A673 (cell line): ENCODE measurements at regions not wholly inside any gene's neighbourhood (a gene's known extent, or its start where the extent isn't known, plus 50 kb on each side); places are given as distances from the start of the nearest gene placed in this dataset.
A peak's percentile ranks its signal among the peaks of the same experiment; 100 is the strongest.

Experiments
- BruUV-seq: library from RNA; stranded (reverse); fragments of 400-500 nt; replicated peaks from 2 replicates; lab custom pipeline; 2021; lab: Mats Ljungman, UMichigan
- CTCF ChIA-PET: fragments of 300-600 bp; sonication (Branson Sonifier 250); formaldehyde crosslinking; loops from one replicate; lab custom pipeline; 2022; ENCODE audit warnings: antibody characterized with exemption; lab: Charles Lee
- POLR2A ChIA-PET: fragments of 300-600 bp; sonication (Branson Sonifier 250); formaldehyde crosslinking; loops from one replicate; lab custom pipeline; 2022; ENCODE audit warnings: antibody characterized with exemption; ENCODE audit not compliant: low non-redundant PET; lab: Charles Lee
- DNase-seq: peaks from one replicate; pipeline ENCODE4 v3.0.0-alpha.2; 2015; ENCODE audit warnings: low spot score
- H3K27ac ChIP-seq: fragments of 200-600 bp; sonication (generic); 2 replicates; pipeline ENCODE4 v1.5.1; 2016; ENCODE audit warnings: mixed run types, low read depth, mild to moderate bottlenecking, mixed read lengths, antibody characterized with exemption, low read length; ENCODE audit not compliant: poor library complexity, severe bottlenecking
- H3K27me3 ChIP-seq: fragments of 200-600 bp; sonication (generic); replicated peaks from 2 replicates; pipeline ENCODE4 v1.6.1; 2017; ENCODE audit warnings: mixed run types, low read depth, mild to moderate bottlenecking, mixed read lengths, antibody characterized with exemption, low read length; ENCODE audit not compliant: insufficient read depth, poor library complexity
- H3K36me3 ChIP-seq: fragments of 200-600 bp; sonication (generic); 2 replicates; pipeline ENCODE4 v1.6.1; 2016; ENCODE audit warnings: mixed run types, mild to moderate bottlenecking, mixed read lengths, antibody characterized with exemption, low read length; ENCODE audit not compliant: insufficient read depth, poor library complexity, severe bottlenecking
- H3K4me1 ChIP-seq: fragments of 200-600 bp; sonication (generic); 2 replicates; pipeline ENCODE4 v1.6.1; 2017; ENCODE audit warnings: mixed run types, mild to moderate bottlenecking, mixed read lengths, antibody characterized with exemption, low read length; ENCODE audit not compliant: insufficient read depth, poor library complexity, severe bottlenecking
- H3K4me3 ChIP-seq: fragments of 200-600 bp; sonication (generic); 2 replicates; pipeline ENCODE4 v1.5.1; 2016; ENCODE audit warnings: low read depth, mixed run types, mild to moderate bottlenecking, mixed read lengths, low read length; ENCODE audit not compliant: poor library complexity, severe bottlenecking
- H3K9me3 ChIP-seq: fragments of 200-600 bp; sonication (generic); 2 replicates; pipeline ENCODE4 v1.6.1; 2016; ENCODE audit warnings: mixed run types, low read depth, mild to moderate bottlenecking, mixed read lengths, antibody characterized with exemption, low read length; ENCODE audit not compliant: poor library complexity, severe bottlenecking
- CTCF ChIP-seq: fragments of 300-800, 200-600 bp; sonication (generic); conservative IDR thresholded peaks from 2 replicates; pipeline ENCODE4 v1.5.1; 2017; ENCODE audit warnings: low read depth, mild to moderate bottlenecking, antibody characterized with exemption, low read length, moderate library complexity, mixed read lengths
- EZH2 ChIP-seq: fragments of 200-600 bp; sonication (generic); IDR thresholded peaks from 2 replicates; pipeline ENCODE4 v1.6.1; 2017; ENCODE audit warnings: borderline replicate concordance, low read depth, mild to moderate bottlenecking, mixed read lengths, antibody characterized with exemption, low read length; ENCODE audit not compliant: poor library complexity, severe bottlenecking
- intact Hi-C: fragments of 100-400 bp; cut with micrococcal nuclease; formaldehyde crosslinking; loops from one replicate; pipeline ENCODE4 v1.10.0; 2022; ENCODE audit not compliant: unreplicated experiment

- ChIA-PET POLR2A (no interaction called here), CTCF (no interaction called here)
- H3K4me1 ChIP-seq = no peaks in the 10 kb centered on the region
- DNase-seq = no peak
- intact Hi-C loops = no loop called here
- TF ChIP-seq EZH2 = no peak
- TF ChIP-seq CTCF = no peak
- H3K27ac ChIP-seq = no peak overlapping the region
- no TSS peak for BruUV-seq
- no peak overlapping the region for H3K4me3 ChIP-seq
- H3K9me3 ChIP-seq = no peaks in the 10 kb centered on the region
- H3K27me3 ChIP-seq = no peaks in the 10 kb centered on the region
- no peaks in the 10 kb centered on the region for H3K36me3 ChIP-seq
These were observed 516.5 kb upstream of the MGAT4C start for GRCh38 chr12:86772696-86773095.

GRCh38 chr12:86770871-86771270 is 514.7 kb upstream of the MGAT4C start:
- POLR2A ChIA-PET = no interaction called here
- no peaks in the 10 kb centered on the region for H3K27me3 ChIP-seq
- H3K36me3 ChIP-seq = no peaks in the 10 kb centered on the region
- intact Hi-C loops = no loop called here
- no peaks in the 10 kb centered on the region for H3K9me3 ChIP-seq
- TF ChIP-seq CTCF (no peak), EZH2 (no peak)
- H3K27ac ChIP-seq = no peak overlapping the region
- no peak for DNase-seq
- no peaks in the 10 kb centered on the region for H3K4me1 ChIP-seq
- CTCF ChIA-PET = no interaction called here
- no TSS peak for BruUV-seq
- H3K4me3 ChIP-seq = no peak overlapping the region

- TF ChIP-seq EZH2 (no peak), CTCF (no peak)
- Histone ChIP-seq H3K4me1 (no peaks in the 10 kb centered on the region), H3K27ac (no peak overlapping the region), H3K4me3 (no peak overlapping the region), H3K36me3 (no peaks in the 10 kb centered on the region), H3K27me3 (no peaks in the 10 kb centered on the region), H3K9me3 (no peaks in the 10 kb centered on the region)
- intact Hi-C loops = no loop called here
- ChIA-PET CTCF (no interaction called here), POLR2A (no interaction called here)
- BruUV-seq = no TSS peak
- peak; percentile 7 for DNase-seq
These were observed 492.7 kb upstream of the MGAT4C start for GRCh38 chr12:86748894-86749293.
